Uterus (tissue), 2 donors: ENCODE measurements at regions not wholly inside any gene's neighbourhood (a gene's known extent, or its start where the extent isn't known, plus 50 kb on each side); places are given as distances from the start of the nearest gene placed in this dataset.

Experiments used
- POLR2A ChIP-seq, 2 donors: fragments of 450-650 bp; IDR thresholded peaks; one replicate each; pipeline ENCODE4 v1.6.1; 2016; ENCODE audit warnings: antibody characterized with exemption in 2 of 2, mild to moderate bottlenecking in 1 of 2, moderate library complexity in 1 of 2
- TF ChIP-seq, protein P1 (sequence below), 4 experiments: fragments of 200-600 bp in 2 of 4; fragments of 450-650 bp in 2 of 4; sonication (generic) in 2 of 4; IDR thresholded peaks; one replicate each; pipeline ENCODE4 v1.5.1; 2016 to 2019; ENCODE audit warnings: antibody characterized with exemption in 4 of 4, mild to moderate bottlenecking in 2 of 4, moderate library complexity in 1 of 4

- TF ChIP-seq, protein P1, sequence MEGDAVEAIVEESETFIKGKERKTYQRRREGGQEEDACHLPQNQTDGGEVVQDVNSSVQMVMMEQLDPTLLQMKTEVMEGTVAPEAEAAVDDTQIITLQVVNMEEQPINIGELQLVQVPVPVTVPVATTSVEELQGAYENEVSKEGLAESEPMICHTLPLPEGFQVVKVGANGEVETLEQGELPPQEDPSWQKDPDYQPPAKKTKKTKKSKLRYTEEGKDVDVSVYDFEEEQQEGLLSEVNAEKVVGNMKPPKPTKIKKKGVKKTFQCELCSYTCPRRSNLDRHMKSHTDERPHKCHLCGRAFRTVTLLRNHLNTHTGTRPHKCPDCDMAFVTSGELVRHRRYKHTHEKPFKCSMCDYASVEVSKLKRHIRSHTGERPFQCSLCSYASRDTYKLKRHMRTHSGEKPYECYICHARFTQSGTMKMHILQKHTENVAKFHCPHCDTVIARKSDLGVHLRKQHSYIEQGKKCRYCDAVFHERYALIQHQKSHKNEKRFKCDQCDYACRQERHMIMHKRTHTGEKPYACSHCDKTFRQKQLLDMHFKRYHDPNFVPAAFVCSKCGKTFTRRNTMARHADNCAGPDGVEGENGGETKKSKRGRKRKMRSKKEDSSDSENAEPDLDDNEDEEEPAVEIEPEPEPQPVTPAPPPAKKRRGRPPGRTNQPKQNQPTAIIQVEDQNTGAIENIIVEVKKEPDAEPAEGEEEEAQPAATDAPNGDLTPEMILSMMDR (IDR thresholded peaks at IDR 0.05): no peak
- no peak for TF ChIP-seq POLR2A (IDR thresholded peaks at IDR 0.05)
These were observed 176.5 kb upstream of the PRICKLE1 start for GRCh38 chr12:42766026-42766425.
